PC-3 (cell line): ENCODE measurements at regions not wholly inside any gene's neighbourhood (a gene's known extent, or its start where the extent isn't known, plus 50 kb on each side); places are given as distances from the start of the nearest gene placed in this dataset.

Source experiments
- ATAC-seq: fragments of 200-7000 bp; cut with Tn5 transposase; 2 replicates; pipeline ENCODE4 v1.9.1; 2020; ENCODE audit warnings: mild to moderate bottlenecking, moderate library complexity
- BruUV-seq: library from RNA; stranded (reverse); fragments of 400-500 nt; replicated peaks from 2 replicates; lab custom pipeline; 2021; lab: Mats Ljungman, UMichigan
- CTCF ChIA-PET: fragments of 300-600 bp; sonication (Branson Sonifier 250); formaldehyde crosslinking; loops from one replicate; lab custom pipeline; 2022; ENCODE audit warnings: antibody characterized with exemption; lab: Charles Lee
- POLR2A ChIA-PET: fragments of 300-600 bp; sonication (Branson Sonifier 250); formaldehyde crosslinking; loops from one replicate; lab custom pipeline; 2022; ENCODE audit warnings: antibody characterized with exemption; ENCODE audit not compliant: unreplicated experiment; lab: Charles Lee
- DNase-seq: peaks from one replicate; pipeline ENCODE4 v3.0.0-alpha.2; 2015
- H2AFZ ChIP-seq: fragments of 300-600 bp; sonication (generic); 2 replicates; pipeline ENCODE4 v1.6.0; 2016; ENCODE audit warnings: antibody characterized with exemption, low read length
- H3F3A ChIP-seq: fragments of 300-600 bp; sonication (generic); one replicate; pipeline ENCODE4 v1.6.0; 2017; ENCODE audit warnings: antibody characterized with exemption, low read length, control low read depth, mild to moderate bottlenecking; ENCODE audit not compliant: unreplicated experiment
- H3K27ac ChIP-seq: fragments of 300-600 bp; sonication (generic); 2 replicates; pipeline ENCODE4 v1.5.1; 2016; ENCODE audit warnings: mild to moderate bottlenecking, low read length
- H3K27me3 ChIP-seq: fragments of 300-600 bp; sonication (generic); 2 replicates; pipeline ENCODE4 v1.6.1; 2016; ENCODE audit warnings: low read length, mixed read lengths
- H3K36me3 ChIP-seq: fragments of 300-600 bp; sonication (generic); 2 replicates; pipeline ENCODE4 v1.6.1; 2016; ENCODE audit warnings: low read depth, mixed run types, low read length, mixed read lengths
- H3K4me1 ChIP-seq: fragments of 300-600 bp; sonication (generic); 2 replicates; pipeline ENCODE4 v1.5.1; 2016; ENCODE audit warnings: low read length; ENCODE audit not compliant: insufficient read depth
- H3K4me2 ChIP-seq: fragments of 300-600 bp; sonication (generic); 2 replicates; pipeline ENCODE4 v1.6.0; 2016; ENCODE audit warnings: low read length
- H3K4me3 ChIP-seq: fragments of 300-600 bp; sonication (generic); 2 replicates; pipeline ENCODE4 v1.5.1; 2016; ENCODE audit warnings: mild to moderate bottlenecking, low read length, mixed read lengths
- H3K79me2 ChIP-seq: fragments of 300-600 bp; sonication (generic); 2 replicates; pipeline ENCODE4 v1.6.1; 2017; ENCODE audit warnings: low read length, mixed read lengths
- H3K9ac ChIP-seq: fragments of 300-600 bp; sonication (generic); 2 replicates; pipeline ENCODE4 v1.6.0; 2016; ENCODE audit warnings: mild to moderate bottlenecking, low read length
- H3K9me2 ChIP-seq: fragments of 300-600 bp; sonication (generic); replicated peaks from 2 replicates; pipeline ENCODE4 v1.6.1; 2016; ENCODE audit warnings: mixed run types, low read length, mixed read lengths
- H3K9me3 ChIP-seq: fragments of 300-600 bp; sonication (generic); 2 replicates; pipeline ENCODE4 v1.6.1; 2016; ENCODE audit warnings: low read length, mixed read lengths
- H4K20me1 ChIP-seq: fragments of 300-600 bp; sonication (generic); 2 replicates; pipeline ENCODE4 v1.6.1; 2016; ENCODE audit warnings: low read length, mixed read lengths
- EZH2 ChIP-seq: fragments of 300-600 bp; sonication (generic); IDR thresholded peaks from one replicate; pipeline ENCODE4 v1.6.1; 2017; ENCODE audit warnings: antibody characterized with exemption, mild to moderate bottlenecking, low read length; ENCODE audit not compliant: unreplicated experiment
- EZH2phosphoT487 ChIP-seq: fragments of 300-600 bp; sonication (generic); IDR thresholded peaks from 2 replicates; pipeline ENCODE4 v1.6.1; 2018; ENCODE audit warnings: mild to moderate bottlenecking, antibody characterized with exemption, low read length, borderline replicate concordance
- intact Hi-C: fragments of 100-400 bp; cut with micrococcal nuclease; formaldehyde crosslinking; loops from 2 replicates; pipeline ENCODE4 v1.9.0; 2023
- TF ChIP-seq, protein P1 (sequence below): fragments of 300-600 bp; sonication (generic); conservative IDR thresholded peaks from 2 replicates; pipeline ENCODE4 v1.5.1; 2017; ENCODE audit warnings: antibody characterized with exemption, low read depth, mild to moderate bottlenecking, low read length

DNA sequence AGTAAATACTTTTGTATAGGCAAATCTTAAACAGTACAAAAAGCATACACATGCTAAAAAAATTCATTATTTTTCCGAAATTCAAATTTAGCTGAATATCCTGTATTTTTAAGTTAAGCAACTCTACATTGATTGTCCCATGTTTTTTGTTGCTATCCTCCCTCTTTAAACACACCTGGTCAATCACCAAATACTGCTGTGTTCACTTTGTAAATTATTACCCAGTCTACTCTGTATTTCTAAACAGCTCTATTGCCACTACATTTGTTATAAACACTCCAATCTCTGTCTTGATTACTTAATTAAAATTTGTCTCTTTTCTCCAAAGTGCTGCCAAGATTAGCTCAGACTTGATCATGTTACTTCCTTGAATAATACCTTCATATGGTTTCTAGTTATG is 466.5 kb upstream of the GJE1 start:
- no peak for DNase-seq
- Histone ChIP-seq H3F3A (no peaks in the 10 kb centered on the region), H3K4me3 (no peak overlapping the region), H3K27ac (no peak overlapping the region), H3K27me3 (no peaks in the 10 kb centered on the region), H3K36me3 (no peaks in the 10 kb centered on the region), H2AFZ (no peak overlapping the region), H4K20me1 (no peaks in the 10 kb centered on the region), H3K9ac (no peak overlapping the region), H3K9me2 (no peaks in the 10 kb centered on the region), H3K4me1 (no peaks in the 10 kb centered on the region), H3K9me3 (no peaks in the 10 kb centered on the region), H3K4me2 (no peak overlapping the region), H3K79me2 (no peaks in the 10 kb centered on the region)
- ATAC-seq = no peak
- BruUV-seq = no TSS peak
- CTCF ChIA-PET = no interaction called here
- intact Hi-C loops = no loop called here
- POLR2A ChIA-PET = no interaction called here
- TF ChIP-seq EZH2 (no peak), EZH2phosphoT487 (no peak)
- TF ChIP-seq, protein P1, sequence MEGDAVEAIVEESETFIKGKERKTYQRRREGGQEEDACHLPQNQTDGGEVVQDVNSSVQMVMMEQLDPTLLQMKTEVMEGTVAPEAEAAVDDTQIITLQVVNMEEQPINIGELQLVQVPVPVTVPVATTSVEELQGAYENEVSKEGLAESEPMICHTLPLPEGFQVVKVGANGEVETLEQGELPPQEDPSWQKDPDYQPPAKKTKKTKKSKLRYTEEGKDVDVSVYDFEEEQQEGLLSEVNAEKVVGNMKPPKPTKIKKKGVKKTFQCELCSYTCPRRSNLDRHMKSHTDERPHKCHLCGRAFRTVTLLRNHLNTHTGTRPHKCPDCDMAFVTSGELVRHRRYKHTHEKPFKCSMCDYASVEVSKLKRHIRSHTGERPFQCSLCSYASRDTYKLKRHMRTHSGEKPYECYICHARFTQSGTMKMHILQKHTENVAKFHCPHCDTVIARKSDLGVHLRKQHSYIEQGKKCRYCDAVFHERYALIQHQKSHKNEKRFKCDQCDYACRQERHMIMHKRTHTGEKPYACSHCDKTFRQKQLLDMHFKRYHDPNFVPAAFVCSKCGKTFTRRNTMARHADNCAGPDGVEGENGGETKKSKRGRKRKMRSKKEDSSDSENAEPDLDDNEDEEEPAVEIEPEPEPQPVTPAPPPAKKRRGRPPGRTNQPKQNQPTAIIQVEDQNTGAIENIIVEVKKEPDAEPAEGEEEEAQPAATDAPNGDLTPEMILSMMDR = no peak

DNA sequence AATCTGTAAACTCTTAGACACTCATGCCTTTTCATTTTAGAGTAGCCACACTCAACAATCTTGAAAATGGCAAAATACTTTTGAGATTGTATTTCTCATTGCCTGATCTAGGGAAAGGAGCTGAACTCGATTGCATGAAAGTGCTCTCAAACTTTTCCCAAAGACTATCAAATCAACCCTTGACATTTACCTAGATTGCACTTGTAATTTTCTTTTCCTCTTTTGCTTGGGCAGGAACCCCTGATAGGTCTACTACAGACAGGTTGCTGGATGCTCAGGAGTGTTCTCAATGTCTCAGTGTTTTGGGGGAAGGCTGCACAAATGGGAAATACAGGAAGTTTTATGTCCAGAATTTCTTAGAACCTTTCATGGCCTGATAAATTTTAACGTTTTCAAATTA is 468.0 kb upstream of the GJE1 start:
- TF ChIP-seq EZH2phosphoT487 = no peak
- TF ChIP-seq, protein P1 = no peak
- TF ChIP-seq EZH2 = no peak
- intact Hi-C loops = no loop called here
- H3K36me3 ChIP-seq = no peaks in the 10 kb centered on the region
- H3K4me3 ChIP-seq = no peak overlapping the region
- DNase-seq (no peak), ATAC-seq (no peak)
- no peaks in the 10 kb centered on the region for H3K4me1 ChIP-seq
- H2AFZ ChIP-seq = no peak overlapping the region
- H3K4me2 ChIP-seq = no peak overlapping the region
- H3K9me3 ChIP-seq = no peaks in the 10 kb centered on the region
- H3F3A ChIP-seq = no peaks in the 10 kb centered on the region
- H4K20me1 ChIP-seq = no peaks in the 10 kb centered on the region
- H3K9ac ChIP-seq = no peak overlapping the region
- no peaks in the 10 kb centered on the region for H3K79me2 ChIP-seq
- POLR2A ChIA-PET = no interaction called here
- H3K9me2 ChIP-seq = no peaks in the 10 kb centered on the region
- BruUV-seq = no TSS peak
- CTCF ChIA-PET = no interaction called here
- no peaks in the 10 kb centered on the region for H3K27me3 ChIP-seq
- H3K27ac ChIP-seq = no peak overlapping the region

DNA sequence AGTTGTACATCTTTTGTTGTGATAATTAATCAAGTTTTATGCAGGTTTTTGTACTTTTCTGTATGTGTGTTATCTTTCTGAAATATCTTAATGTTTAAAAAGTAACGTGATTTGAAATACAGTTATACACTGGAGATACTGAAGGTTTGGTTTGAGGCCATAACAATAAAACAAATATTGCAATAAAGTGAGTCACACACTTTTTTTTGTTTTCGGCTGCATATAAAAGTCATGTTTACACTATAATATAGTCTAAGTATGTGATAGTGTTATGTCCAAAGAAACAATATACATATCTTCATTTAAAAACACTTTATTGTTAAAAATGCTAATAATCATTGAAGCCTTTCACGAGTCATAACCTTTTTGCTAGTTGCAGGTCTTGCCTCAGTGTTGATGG is 473.1 kb upstream of the GJE1 start:
- Histone ChIP-seq H3K9me2 (no peaks in the 10 kb centered on the region), H3K27me3 (no peaks in the 10 kb centered on the region), H3K4me3 (no peak overlapping the region), H3K4me2 (no peak overlapping the region; the same call in 1 of the 2 replicates), H3K79me2 (no peaks in the 10 kb centered on the region), H3K4me1 (0 out of 2 replicates have a peak, but pooled peaks cover 5% of the 10 kb centered on the region), H4K20me1 (no peaks in the 10 kb centered on the region), H3K9me3 (no peaks in the 10 kb centered on the region), H2AFZ (no peak overlapping the region), H3K36me3 (no peaks in the 10 kb centered on the region), H3K9ac (no peak overlapping the region), H3F3A (no peaks in the 10 kb centered on the region), H3K27ac (no peak overlapping the region)
- no peak for TF ChIP-seq EZH2phosphoT487
- intact Hi-C loops = no loop called here
- POLR2A ChIA-PET = no interaction called here
- BruUV-seq = no TSS peak
- ATAC-seq (peak; percentile 74), DNase-seq (peak; percentile 53)
- CTCF ChIA-PET = no interaction called here
